ENCODE measurements at regions not wholly inside any gene's neighbourhood (a gene's known extent, or its start where the extent isn't known, plus 50 kb on each side); places are given as distances from the start of the nearest gene placed in this dataset.

DNA sequence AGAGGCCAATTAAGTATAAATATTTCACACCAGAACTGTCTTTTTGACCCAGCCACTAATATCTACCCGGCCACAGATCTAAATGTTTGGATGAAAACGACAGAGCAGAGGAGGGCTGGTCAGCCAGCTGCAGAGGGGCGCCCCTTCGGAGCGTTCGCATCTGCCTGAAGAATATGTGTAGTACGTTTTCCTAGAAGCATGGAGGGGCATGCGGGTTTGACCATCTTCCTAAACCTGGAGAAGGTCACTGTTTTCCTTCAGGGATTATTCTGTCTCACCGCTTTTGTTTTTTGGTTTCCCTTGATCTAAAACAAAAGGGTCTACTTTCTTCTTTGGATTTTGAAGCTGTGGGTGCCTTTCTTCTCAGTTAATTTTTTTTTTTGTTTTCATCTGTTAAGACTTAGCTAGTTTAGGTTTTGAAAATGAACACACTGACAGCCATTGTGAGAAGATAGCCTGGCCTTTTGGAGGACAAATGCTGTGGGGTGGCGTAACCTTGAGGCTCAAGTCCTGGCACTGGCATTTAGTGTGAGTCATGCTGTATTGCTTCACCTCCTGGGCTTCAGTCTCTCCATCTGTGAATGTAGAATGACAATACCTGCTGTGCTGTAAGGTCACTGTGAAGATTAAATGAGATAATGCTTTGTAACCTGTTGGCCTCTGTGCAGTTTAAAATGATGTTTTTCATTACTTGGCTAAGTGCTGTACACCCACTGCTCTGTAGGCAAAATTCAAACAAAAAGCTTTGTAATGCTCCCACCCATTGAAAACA lies 74.1 kb upstream of the IRF2BP2 start:
- peak overlapping the region; percentile 82 for H2BK12ac ChIP-seq (ENCODE audit: low read length)
- H3K27ac ChIP-seq (ENCODE audit: low read depth, low read length) = no peak overlapping the region
- H4K12ac ChIP-seq (ENCODE audit: low read depth, low read length) = no peak overlapping the region
- no peak overlapping the region for H3K18ac ChIP-seq (ENCODE audit: low read length)
- H3K4me1 ChIP-seq (ENCODE audit: control insufficient read depth in 1 of 2, insufficient read depth in 2 of 2, low read length in 2 of 2) = peaks cover 2 to 4% of the 10 kb centered on the region in 2 experiments
- H2AK5ac ChIP-seq (ENCODE audit: low read length) = no peak overlapping the region
- H3K79me2 ChIP-seq (ENCODE audit: control insufficient read depth, insufficient read depth, low read length, poor library complexity) = no peaks in the 10 kb centered on the region
- H3K4me2 ChIP-seq (ENCODE audit: low read length) = no peak overlapping the region
- no peak overlapping the region for H3K23ac ChIP-seq (ENCODE audit: low read length)
- no peak overlapping the region for H2AFZ ChIP-seq (ENCODE audit: insufficient read depth, low read length, poor library complexity)
- no CpG with 5 or more reads among the region's 10 CpGs for WGBS (ENCODE audit: extremely low coverage, insufficient coverage, insufficient read length)
- no peak overlapping the region for H3K14ac ChIP-seq (ENCODE audit: low read length)
- H2BK120ac ChIP-seq (ENCODE audit: insufficient read depth, low read length, poor library complexity) = peak overlapping the region; percentile 11
- H3K27me3 ChIP-seq (ENCODE audit: insufficient read depth, low read length) = no peaks in the 10 kb centered on the region
- no peak overlapping the region for H4K8ac ChIP-seq (ENCODE audit: low read depth, low read length)
- H3K4ac ChIP-seq (ENCODE audit: low read depth, low read length) = no peak overlapping the region
- no peaks in the 10 kb centered on the region for H3K36me3 ChIP-seq (ENCODE audit: control insufficient read depth in 1 of 2, insufficient read depth in 2 of 2, low read length in 2 of 2)
- peaks cover 2% of the 10 kb centered on the region for H3K79me1 ChIP-seq (ENCODE audit: low read length)
- H4K91ac ChIP-seq (ENCODE audit: low read depth, low read length) = peak overlapping the region; percentile 19
- no peak overlapping the region for H3K4me3 ChIP-seq (ENCODE audit: low read depth, low read length)
- H3K9ac ChIP-seq (ENCODE audit: low read length) = no peak overlapping the region
- peaks cover 1% of the 10 kb centered on the region for H3K9me3 ChIP-seq (ENCODE audit: insufficient read depth, low read depth, low read length)
- peak overlapping the region; percentile 23 for H2BK5ac ChIP-seq (ENCODE audit: low read depth, low read length, poor library complexity)
- peak; percentile 84 to 91 for DNase-seq

DNA sequence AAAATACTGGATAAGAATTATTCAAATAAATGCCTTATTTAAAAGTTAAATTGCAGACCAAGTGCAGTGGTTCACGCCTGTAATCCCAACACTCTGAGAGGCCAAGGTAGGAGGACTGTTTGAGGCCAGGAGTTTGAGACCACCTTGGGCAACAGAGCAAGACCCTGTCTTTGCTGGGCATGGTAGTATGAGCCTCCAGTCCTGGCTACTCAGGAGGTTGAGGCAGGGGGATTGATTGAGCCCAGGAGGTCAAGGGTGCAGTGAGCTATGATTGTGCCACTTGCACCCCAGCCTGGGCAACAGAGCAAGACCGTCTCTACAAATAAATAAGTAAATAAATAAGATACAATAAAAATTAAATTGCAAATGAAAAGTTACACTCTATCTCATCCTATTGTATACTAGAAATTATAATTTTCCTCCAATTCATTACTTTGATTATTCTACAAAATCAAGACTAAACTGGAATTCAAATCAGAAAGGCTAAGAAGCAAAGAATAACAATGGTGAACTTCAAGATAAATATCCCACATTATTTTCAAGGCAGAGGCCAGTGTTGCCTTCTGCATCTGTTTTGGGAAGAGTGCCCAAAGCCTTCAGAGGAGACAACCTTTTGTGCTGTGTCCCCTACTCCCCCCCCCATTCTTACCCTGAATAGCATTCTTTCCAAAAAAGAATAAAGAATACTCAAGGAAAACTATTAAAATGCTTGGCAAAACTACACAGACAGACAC lies 73.3 kb upstream of the IRF2BP2 start:
- no peak for DNase-seq
- Histone ChIP-seq H3K79me1 (ENCODE audit: low read length) (peaks cover 2% of the 10 kb centered on the region), H4K12ac (ENCODE audit: low read depth, low read length) (no peak overlapping the region)

DNA sequence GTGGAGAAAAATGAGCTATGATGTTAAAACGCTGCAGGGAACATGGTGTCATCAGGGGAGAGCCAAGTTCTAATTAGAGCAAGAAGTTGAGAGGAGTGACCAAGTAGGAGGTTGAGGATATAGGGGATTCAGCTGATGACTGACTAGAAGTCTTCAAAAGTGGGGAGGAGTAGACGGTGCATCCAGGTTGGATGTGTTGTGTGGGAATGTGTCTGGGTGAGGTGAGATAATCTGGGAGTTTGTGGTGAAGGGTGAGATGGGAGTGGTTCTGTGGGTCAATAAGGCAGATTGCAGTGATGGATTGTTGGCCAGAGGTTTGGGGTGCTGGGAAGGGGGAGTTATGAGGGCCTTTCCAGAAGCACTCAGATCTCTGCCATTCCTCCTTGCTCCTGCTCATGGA lies 72.0 kb upstream of the IRF2BP2 start:
- no peaks in the 10 kb centered on the region for H3K36me3 ChIP-seq (ENCODE audit: control insufficient read depth in 1 of 2, insufficient read depth in 2 of 2, low read length in 2 of 2)
- peaks cover 1% of the 10 kb centered on the region for H3K9me3 ChIP-seq (ENCODE audit: insufficient read depth, low read depth, low read length)
- no peak overlapping the region for H2AK5ac ChIP-seq (ENCODE audit: low read length)

More for the DNA sequence above, 73.3 kb upstream of the IRF2BP2 start:
- Histone ChIP-seq H3K4me2 (ENCODE audit: low read length) (no peak overlapping the region), H2BK120ac (ENCODE audit: insufficient read depth, low read length, poor library complexity) (peak overlapping the region; percentile 68), H4K8ac (ENCODE audit: low read depth, low read length) (no peak overlapping the region), H3K9me3 (ENCODE audit: insufficient read depth, low read depth, low read length) (peaks cover 1% of the 10 kb centered on the region), H2BK12ac (ENCODE audit: low read length) (peak overlapping the region; percentile 95), H3K23ac (ENCODE audit: low read length) (no peak overlapping the region), H3K4ac (ENCODE audit: low read depth, low read length) (no peak overlapping the region), H3K27ac (ENCODE audit: low read depth, low read length) (no peak overlapping the region), H3K9ac (ENCODE audit: low read length) (no peak overlapping the region), H3K79me2 (ENCODE audit: control insufficient read depth, insufficient read depth, low read length, poor library complexity) (no peaks in the 10 kb centered on the region), H3K36me3 (ENCODE audit: control insufficient read depth in 1 of 2, insufficient read depth in 2 of 2, low read length in 2 of 2) (no peaks in the 10 kb centered on the region), H2AK5ac (ENCODE audit: low read length) (peak overlapping the region; percentile 68), H4K91ac (ENCODE audit: low read depth, low read length) (no peak overlapping the region), H2BK5ac (ENCODE audit: low read depth, low read length, poor library complexity) (no peak overlapping the region), H3K4me3 (ENCODE audit: low read depth, low read length) (no peak overlapping the region), H3K4me1 (ENCODE audit: control insufficient read depth in 1 of 2, insufficient read depth in 2 of 2, low read length in 2 of 2) (peaks cover 2 to 4% of the 10 kb centered on the region in 2 experiments), H2AFZ (ENCODE audit: insufficient read depth, low read length, poor library complexity) (no peak overlapping the region), H3K18ac (ENCODE audit: low read length) (no peak overlapping the region), H3K27me3 (ENCODE audit: insufficient read depth, low read length) (no peaks in the 10 kb centered on the region), H3K14ac (ENCODE audit: low read length) (peak overlapping the region; percentile 40)
- WGBS (ENCODE audit: extremely low coverage, insufficient coverage, insufficient read length) = no CpG with 5 or more reads among the region's 2 CpGs

DNA sequence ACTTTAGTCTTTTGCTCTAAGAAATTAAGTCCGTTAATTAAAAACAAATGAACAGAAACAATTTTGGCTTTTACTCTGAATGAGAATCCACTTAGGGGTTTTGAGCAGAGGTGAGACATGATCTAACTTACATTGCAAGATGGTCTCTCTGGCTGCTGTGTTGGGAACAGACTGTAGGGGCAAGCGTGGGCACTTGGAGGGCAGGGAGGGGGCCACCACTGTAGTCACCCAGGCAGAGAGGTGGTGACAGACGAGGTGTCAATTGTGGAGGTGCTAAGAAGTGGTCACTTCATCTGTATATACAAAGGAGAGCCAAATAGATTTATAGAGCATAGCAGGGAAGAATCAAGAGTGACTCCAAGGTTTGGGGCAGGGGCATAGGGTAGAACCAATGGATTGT lies 71.1 kb upstream of the IRF2BP2 start:
- Histone ChIP-seq H3K18ac (ENCODE audit: low read length) (no peak overlapping the region), H3K14ac (ENCODE audit: low read length) (no peak overlapping the region), H3K4me3 (ENCODE audit: low read depth, low read length) (no peak overlapping the region), H3K36me3 (ENCODE audit: control insufficient read depth in 1 of 2, insufficient read depth in 2 of 2, low read length in 2 of 2) (no peaks in the 10 kb centered on the region), H4K91ac (ENCODE audit: low read depth, low read length) (no peak overlapping the region), H3K79me1 (ENCODE audit: low read length) (peaks cover 2% of the 10 kb centered on the region), H2BK5ac (ENCODE audit: low read depth, low read length, poor library complexity) (no peak overlapping the region), H3K9me3 (ENCODE audit: insufficient read depth, low read depth, low read length) (peaks cover 1% of the 10 kb centered on the region), H2BK12ac (ENCODE audit: low read length) (no peak overlapping the region), H3K27me3 (ENCODE audit: insufficient read depth, low read length) (no peaks in the 10 kb centered on the region), H3K4ac (ENCODE audit: low read depth, low read length) (no peak overlapping the region), H3K27ac (ENCODE audit: low read depth, low read length) (no peak overlapping the region), H3K23ac (ENCODE audit: low read length) (no peak overlapping the region), H3K79me2 (ENCODE audit: control insufficient read depth, insufficient read depth, low read length, poor library complexity) (no peaks in the 10 kb centered on the region), H3K4me2 (ENCODE audit: low read length) (no peak overlapping the region), H2AFZ (ENCODE audit: insufficient read depth, low read length, poor library complexity) (no peak overlapping the region), H2BK120ac (ENCODE audit: insufficient read depth, low read length, poor library complexity) (no peak overlapping the region), H2AK5ac (ENCODE audit: low read length) (no peak overlapping the region), H3K9ac (ENCODE audit: low read length) (no peak overlapping the region), H4K8ac (ENCODE audit: low read depth, low read length) (no peak overlapping the region), H4K12ac (ENCODE audit: low read depth, low read length) (no peak overlapping the region), H3K4me1 (ENCODE audit: control insufficient read depth in 1 of 2, insufficient read depth in 2 of 2, low read length in 2 of 2) (peaks cover 2 to 4% of the 10 kb centered on the region in 2 experiments)
- WGBS (ENCODE audit: extremely low coverage, insufficient coverage, insufficient read length) = no CpG with 5 or more reads among the region's 3 CpGs
- DNase-seq = no peak

More for the DNA sequence above, 72.0 kb upstream of the IRF2BP2 start:
- Histone ChIP-seq H3K79me1 (ENCODE audit: low read length) (peaks cover 2% of the 10 kb centered on the region), H4K91ac (ENCODE audit: low read depth, low read length) (no peak overlapping the region), H3K23ac (ENCODE audit: low read length) (no peak overlapping the region), H2BK12ac (ENCODE audit: low read length) (no peak overlapping the region), H3K9ac (ENCODE audit: low read length) (no peak overlapping the region), H3K14ac (ENCODE audit: low read length) (no peak overlapping the region), H4K12ac (ENCODE audit: low read depth, low read length) (no peak overlapping the region), H3K4me2 (ENCODE audit: low read length) (no peak overlapping the region), H3K4me1 (ENCODE audit: control insufficient read depth in 1 of 2, insufficient read depth in 2 of 2, low read length in 2 of 2) (peaks cover 2 to 4% of the 10 kb centered on the region in 2 experiments), H2BK5ac (ENCODE audit: low read depth, low read length, poor library complexity) (no peak overlapping the region), H3K79me2 (ENCODE audit: control insufficient read depth, insufficient read depth, low read length, poor library complexity) (no peaks in the 10 kb centered on the region), H2AFZ (ENCODE audit: insufficient read depth, low read length, poor library complexity) (no peak overlapping the region), H3K4ac (ENCODE audit: low read depth, low read length) (no peak overlapping the region), H3K27ac (ENCODE audit: low read depth, low read length) (no peak overlapping the region), H3K18ac (ENCODE audit: low read length) (no peak overlapping the region), H2BK120ac (ENCODE audit: insufficient read depth, low read length, poor library complexity) (no peak overlapping the region), H4K8ac (ENCODE audit: low read depth, low read length) (no peak overlapping the region), H3K4me3 (ENCODE audit: low read depth, low read length) (no peak overlapping the region), H3K27me3 (ENCODE audit: insufficient read depth, low read length) (no peaks in the 10 kb centered on the region)
- peak in 1 of 2 donors; percentile 5 for DNase-seq
- WGBS (ENCODE audit: extremely low coverage, insufficient coverage, insufficient read length) = no CpG with 5 or more reads among the region's 2 CpGs
